ENCODE measurements at regions not wholly inside any gene's neighbourhood (a gene's known extent, or its start where the extent isn't known, plus 50 kb on each side); places are given as distances from the start of the nearest gene placed in this dataset.
"Not testable (repeated sequence)": the region's sequence is repeated elsewhere in the genome, so short reads cannot be mapped to it uniquely, and the experiment has no call there.

GRCh38 chr14:39673734-39674133, 241.5 kb upstream of the FBXO33 start:
- Histone ChIP-seq H3K4me3 (ENCODE audit: low read depth in 1 of 5, low read length in 5 of 5) (no peak overlapping the region), H3K27ac (ENCODE audit: low read depth, low read length) (no peak overlapping the region), H3K9ac (ENCODE audit: low read length in 5 of 5) (no peak overlapping the region), H3K9me3 (ENCODE audit: control insufficient read depth in 5 of 5, low read length in 5 of 5) (no peaks in the 10 kb centered on the region), H3K27me3 (ENCODE audit: control insufficient read depth in 5 of 5, insufficient read depth in 4 of 5, low read length in 5 of 5) (no peaks in the 10 kb centered on the region), H3K36me3 (ENCODE audit: control insufficient read depth in 5 of 5, insufficient read depth in 5 of 5, low read length in 5 of 5) (no peaks in the 10 kb centered on the region), H3K4me1 (ENCODE audit: control insufficient read depth in 5 of 5, insufficient read depth in 5 of 5, low read length in 5 of 5) (no peaks in the 10 kb centered on the region)

- Histone ChIP-seq H3K27ac (ENCODE audit: low read depth, low read length) (no peak overlapping the region), H3K36me3 (ENCODE audit: control insufficient read depth in 5 of 5, insufficient read depth in 5 of 5, low read length in 5 of 5) (no peaks in the 10 kb centered on the region), H3K9ac (ENCODE audit: low read length in 5 of 5) (no peak overlapping the region), H3K27me3 (ENCODE audit: control insufficient read depth in 5 of 5, insufficient read depth in 4 of 5, low read length in 5 of 5) (no peaks in the 10 kb centered on the region), H3K9me3 (ENCODE audit: control insufficient read depth in 5 of 5, low read length in 5 of 5) (no peaks in the 10 kb centered on the region), H3K4me3 (ENCODE audit: low read depth in 1 of 5, low read length in 5 of 5) (no peak overlapping the region), H3K4me1 (ENCODE audit: control insufficient read depth in 5 of 5, insufficient read depth in 5 of 5, low read length in 5 of 5) (no peaks in the 10 kb centered on the region)
These were observed 241.1 kb upstream of the FBXO33 start for GRCh38 chr14:39673270-39673711.

GRCh38 chr14:39668449-39668848, 236.2 kb upstream of the FBXO33 start:
- Histone ChIP-seq H3K9ac (ENCODE audit: low read length in 5 of 5) (no peak overlapping the region), H3K36me3 (ENCODE audit: control insufficient read depth in 5 of 5, insufficient read depth in 5 of 5, low read length in 5 of 5) (no peaks in the 10 kb centered on the region), H3K4me1 (ENCODE audit: control insufficient read depth in 5 of 5, insufficient read depth in 5 of 5, low read length in 5 of 5) (no peaks in the 10 kb centered on the region), H3K27me3 (ENCODE audit: control insufficient read depth in 5 of 5, insufficient read depth in 4 of 5, low read length in 5 of 5) (no peaks in the 10 kb centered on the region), H3K27ac (ENCODE audit: low read depth, low read length) (no peak overlapping the region), H3K4me3 (ENCODE audit: low read depth in 1 of 5, low read length in 5 of 5) (no peak overlapping the region), H3K9me3 (ENCODE audit: control insufficient read depth in 5 of 5, low read length in 5 of 5) (peaks cover 0 to 3% (median 0%) of the 10 kb centered on the region in 5 donors)

GRCh38 chr14:39666386-39666785, 234.2 kb upstream of the FBXO33 start:
- Histone ChIP-seq H3K9me3 (ENCODE audit: control insufficient read depth in 5 of 5, low read length in 5 of 5) (peaks cover 0 to 3% (median 0%) of the 10 kb centered on the region in 5 donors), H3K4me3 (ENCODE audit: low read depth in 1 of 5, low read length in 5 of 5) (no peak overlapping the region), H3K4me1 (ENCODE audit: control insufficient read depth in 5 of 5, insufficient read depth in 5 of 5, low read length in 5 of 5) (no peaks in the 10 kb centered on the region), H3K27me3 (ENCODE audit: control insufficient read depth in 5 of 5, insufficient read depth in 4 of 5, low read length in 5 of 5) (no peaks in the 10 kb centered on the region), H3K27ac (ENCODE audit: low read depth, low read length) (no peak overlapping the region), H3K36me3 (ENCODE audit: control insufficient read depth in 5 of 5, insufficient read depth in 5 of 5, low read length in 5 of 5) (no peaks in the 10 kb centered on the region), H3K9ac (ENCODE audit: low read length in 5 of 5) (no peak overlapping the region)

- H3K9me3 ChIP-seq (ENCODE audit: control insufficient read depth in 5 of 5, low read length in 5 of 5) = peaks cover 0 to 3% (median 0%) of the 10 kb centered on the region in 5 donors
- no peaks in the 10 kb centered on the region for H3K4me1 ChIP-seq (ENCODE audit: control insufficient read depth in 5 of 5, insufficient read depth in 5 of 5, low read length in 5 of 5)
- H3K27ac ChIP-seq (ENCODE audit: low read depth, low read length) = no peak overlapping the region
- H3K9ac ChIP-seq (ENCODE audit: low read length in 5 of 5) = no peak overlapping the region
- H3K4me3 ChIP-seq (ENCODE audit: low read depth in 1 of 5, low read length in 5 of 5) = no peak overlapping the region
- H3K27me3 ChIP-seq (ENCODE audit: control insufficient read depth in 5 of 5, insufficient read depth in 4 of 5, low read length in 5 of 5) = no peaks in the 10 kb centered on the region
- no peaks in the 10 kb centered on the region for H3K36me3 ChIP-seq (ENCODE audit: control insufficient read depth in 5 of 5, insufficient read depth in 5 of 5, low read length in 5 of 5)
These were observed 232.8 kb upstream of the FBXO33 start for GRCh38 chr14:39665075-39665475.

GRCh38 chr14:39664646-39665045, 232.4 kb upstream of the FBXO33 start:
- Histone ChIP-seq H3K36me3 (ENCODE audit: control insufficient read depth in 5 of 5, insufficient read depth in 5 of 5, low read length in 5 of 5) (no peaks in the 10 kb centered on the region), H3K4me1 (ENCODE audit: control insufficient read depth in 5 of 5, insufficient read depth in 5 of 5, low read length in 5 of 5) (no peaks in the 10 kb centered on the region), H3K9me3 (ENCODE audit: control insufficient read depth in 5 of 5, low read length in 5 of 5) (peaks cover 0 to 3% (median 0%) of the 10 kb centered on the region in 5 donors), H3K27me3 (ENCODE audit: control insufficient read depth in 5 of 5, insufficient read depth in 4 of 5, low read length in 5 of 5) (no peaks in the 10 kb centered on the region), H3K4me3 (ENCODE audit: low read depth in 1 of 5, low read length in 5 of 5) (no peak overlapping the region), H3K27ac (ENCODE audit: low read depth, low read length) (no peak overlapping the region), H3K9ac (ENCODE audit: low read length in 5 of 5) (no peak overlapping the region)

- Histone ChIP-seq H3K9ac (ENCODE audit: low read length in 5 of 5) (no peak overlapping the region), H3K27me3 (ENCODE audit: control insufficient read depth in 5 of 5, insufficient read depth in 4 of 5, low read length in 5 of 5) (no peaks in the 10 kb centered on the region), H3K36me3 (ENCODE audit: control insufficient read depth in 5 of 5, insufficient read depth in 5 of 5, low read length in 5 of 5) (no peaks in the 10 kb centered on the region), H3K4me3 (ENCODE audit: low read depth in 1 of 5, low read length in 5 of 5) (no peak overlapping the region), H3K27ac (ENCODE audit: low read depth, low read length) (no peak overlapping the region), H3K4me1 (ENCODE audit: control insufficient read depth in 5 of 5, insufficient read depth in 5 of 5, low read length in 5 of 5) (no peaks in the 10 kb centered on the region), H3K9me3 (ENCODE audit: control insufficient read depth in 5 of 5, low read length in 5 of 5) (peaks cover 0 to 2% (median 0%) of the 10 kb centered on the region in 5 donors)
These were observed 209.0 kb upstream of the FBXO33 start for GRCh38 chr14:39641224-39641623.

GRCh38 chr14:39639009-39639408, 206.8 kb upstream of the FBXO33 start:
- not testable (repeated sequence) for H3K4me3 ChIP-seq (ENCODE audit: low read depth in 1 of 5, low read length in 5 of 5); H3K36me3 ChIP-seq (ENCODE audit: control insufficient read depth in 5 of 5, insufficient read depth in 5 of 5, low read length in 5 of 5); H3K27me3 ChIP-seq (ENCODE audit: control insufficient read depth in 5 of 5, insufficient read depth in 4 of 5, low read length in 5 of 5); H3K27ac ChIP-seq (ENCODE audit: low read depth, low read length); H3K9me3 ChIP-seq (ENCODE audit: control insufficient read depth in 5 of 5, low read length in 5 of 5); H3K9ac ChIP-seq (ENCODE audit: low read length in 5 of 5); H3K4me1 ChIP-seq (ENCODE audit: control insufficient read depth in 5 of 5, insufficient read depth in 5 of 5, low read length in 5 of 5)

GRCh38 chr14:39628087-39628486, 195.9 kb upstream of the FBXO33 start:
- no peak overlapping the region for H3K9ac ChIP-seq (ENCODE audit: low read length in 5 of 5)
- no peaks in the 10 kb centered on the region for H3K36me3 ChIP-seq (ENCODE audit: control insufficient read depth in 5 of 5, insufficient read depth in 5 of 5, low read length in 5 of 5)
- no peaks in the 10 kb centered on the region for H3K27me3 ChIP-seq (ENCODE audit: control insufficient read depth in 5 of 5, insufficient read depth in 4 of 5, low read length in 5 of 5)
- H3K4me1 ChIP-seq (ENCODE audit: control insufficient read depth in 5 of 5, insufficient read depth in 5 of 5, low read length in 5 of 5) = no peaks in the 10 kb centered on the region
- H3K9me3 ChIP-seq (ENCODE audit: control insufficient read depth in 5 of 5, low read length in 5 of 5) = peaks cover 0 to 5% (median 0%) of the 10 kb centered on the region in 5 donors
- no peak overlapping the region for H3K27ac ChIP-seq (ENCODE audit: low read depth, low read length)
- H3K4me3 ChIP-seq (ENCODE audit: low read depth in 1 of 5, low read length in 5 of 5) = no peak overlapping the region

GRCh38 chr14:39626589-39627576, 194.7 kb upstream of the FBXO33 start:
- Histone ChIP-seq H3K9me3 (ENCODE audit: control insufficient read depth in 5 of 5, low read length in 5 of 5) (peaks cover 3 to 16% (median 6%) of the 10 kb centered on the region in 5 donors), H3K9ac (ENCODE audit: low read length in 5 of 5) (no peak overlapping the region), H3K27ac (ENCODE audit: low read depth, low read length) (no peak overlapping the region), H3K36me3 (ENCODE audit: control insufficient read depth in 5 of 5, insufficient read depth in 5 of 5, low read length in 5 of 5) (no peaks in the 10 kb centered on the region), H3K27me3 (ENCODE audit: control insufficient read depth in 5 of 5, insufficient read depth in 4 of 5, low read length in 5 of 5) (no peaks in the 10 kb centered on the region), H3K4me3 (ENCODE audit: low read depth in 1 of 5, low read length in 5 of 5) (no peak overlapping the region), H3K4me1 (ENCODE audit: control insufficient read depth in 5 of 5, insufficient read depth in 5 of 5, low read length in 5 of 5) (no peaks in the 10 kb centered on the region)
